Activated T-cell treated with anti-CD3 and anti-CD28 coated beads, Interleukin-2, amount 50 U/mL, for 72 hours (primary cell): ENCODE measurements at regions not wholly inside any gene's neighbourhood (a gene's known extent, or its start where the extent isn't known, plus 50 kb on each side); places are given as distances from the start of the nearest gene placed in this dataset.

ENCODE experiments used
- ATAC-seq, 2 donors: fragments of 150-1000 bp; cut with Tn5 transposase; replicated peaks in 1 of 2; 2 replicates each; pipeline ENCODE4 v1.10.0; 2021; ENCODE audit warnings: moderate library complexity in 2 of 2, mild to moderate bottlenecking in 1 of 2
- DNase-seq, 2 donors: peaks; one replicate each; pipeline ENCODE4 v3.0.0; 2021 to 2022; ENCODE audit warnings: mixed read lengths in 1 of 2
- H3K27ac Mint-ChIP-seq: one replicate; pipeline ENCODE4 v1.8.0; 2022; ENCODE audit warnings: mild to moderate bottlenecking, moderate library complexity, mixed read lengths
- H3K27me3 Mint-ChIP-seq: one replicate; pipeline ENCODE4 v1.8.0; 2022; ENCODE audit warnings: low read depth, mixed read lengths
- H3K36me3 Mint-ChIP-seq, 2 donors: one replicate each; pipeline ENCODE4 v1.8.0; 2022; ENCODE audit warnings: mixed read lengths in 2 of 2, mild to moderate bottlenecking in 1 of 2; ENCODE audit not compliant: insufficient read depth in 2 of 2
- H3K4me1 Mint-ChIP-seq: one replicate; pipeline ENCODE4 v1.8.0; 2022; ENCODE audit warnings: low read depth, mixed read lengths
- H3K4me3 Mint-ChIP-seq, 2 donors: one replicate each; pipeline ENCODE4 v1.8.0; 2022; ENCODE audit warnings: mild to moderate bottlenecking in 2 of 2, mixed read lengths in 2 of 2, moderate library complexity in 2 of 2
- H3K9me3 Mint-ChIP-seq, 2 donors: one replicate each; pipeline ENCODE4 v1.8.0; 2022; ENCODE audit warnings: mixed read lengths in 2 of 2

DNA sequence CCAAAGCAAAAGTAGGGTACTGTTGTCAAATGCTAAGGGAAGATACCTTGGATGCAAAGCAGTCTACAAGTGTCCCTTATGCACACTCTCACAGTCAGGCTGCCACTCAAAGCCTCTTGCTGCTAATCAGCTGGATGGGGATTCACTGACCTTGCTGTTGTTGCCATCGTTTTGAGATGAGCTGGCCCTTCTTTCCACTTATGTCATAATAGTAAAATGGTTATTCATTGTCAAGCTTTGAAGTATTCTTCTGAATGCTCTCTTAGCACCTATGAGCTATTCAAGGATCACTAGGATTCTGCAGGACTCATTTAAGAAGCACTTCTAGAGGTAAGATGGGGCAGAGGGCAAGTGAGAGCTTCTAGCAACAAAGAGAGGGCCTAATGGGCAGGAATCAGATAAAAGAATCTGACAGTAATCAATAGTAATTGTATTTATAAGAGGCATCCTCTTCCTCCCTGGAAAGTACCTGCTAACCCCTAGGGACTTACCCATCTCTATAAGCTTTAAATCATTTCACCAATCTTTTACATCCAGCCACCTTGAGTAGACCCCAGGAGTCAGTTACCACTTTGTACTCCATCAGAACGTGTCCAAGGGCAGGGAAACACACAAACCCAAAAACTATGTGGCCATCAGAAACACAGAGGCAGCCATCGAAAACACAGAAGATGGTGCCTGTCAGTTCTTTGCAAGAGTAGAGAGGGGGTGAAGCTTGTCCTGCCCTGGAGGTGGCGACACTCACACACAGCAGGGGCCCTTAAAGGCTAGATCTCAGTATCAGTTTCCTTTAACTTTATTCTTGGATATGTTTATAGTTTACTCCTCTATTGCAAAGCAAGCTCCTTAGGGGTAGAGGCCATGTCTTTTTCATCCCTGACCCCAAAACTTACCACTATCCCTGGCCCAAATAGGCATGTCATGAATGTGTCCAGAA, 103.7 kb upstream of the NFIA start:
- Mint-ChIP-seq H3K27ac (peak overlapping the region; percentile 29), H3K36me3 (no peaks in the 10 kb centered on the region), H3K4me1 (peaks cover 2% of the 10 kb centered on the region), H3K9me3 (no peaks in the 10 kb centered on the region), H3K4me3 (peak overlapping the region in 1 of 2 donors; percentile 52), H3K27me3 (no peaks in the 10 kb centered on the region)
- DNase-seq (peak; percentile 32 to 40), ATAC-seq (peak; percentile 82 to 88)

DNA sequence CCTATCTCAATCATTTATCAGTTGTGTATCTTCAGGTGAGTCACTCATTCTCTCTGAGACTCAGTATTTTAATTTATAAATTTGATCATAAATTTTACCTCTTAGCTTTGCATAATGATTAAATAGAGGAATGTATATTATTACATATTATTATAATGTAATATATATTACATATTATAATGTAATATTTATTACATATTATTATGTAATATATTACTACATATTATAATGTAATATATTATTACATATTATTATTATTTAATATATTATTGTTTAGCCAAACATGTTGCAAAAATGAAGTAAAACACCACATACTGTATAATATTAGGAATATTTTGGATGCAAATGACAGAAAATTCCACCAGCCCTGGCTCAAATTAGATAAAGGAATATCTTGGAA, 104.7 kb upstream of the NFIA start:
- Mint-ChIP-seq H3K36me3 (no peaks in the 10 kb centered on the region), H3K9me3 (no peaks in the 10 kb centered on the region), H3K27me3 (no peaks in the 10 kb centered on the region), H3K4me3 (no peak overlapping the region), H3K4me1 (no peaks in the 10 kb centered on the region), H3K27ac (no peak overlapping the region)
- DNase-seq (no peak), ATAC-seq (no peak)

GRCh38 chr1:60974524-60975372, 107.6 kb upstream of the NFIA start:
- DNase-seq (no peak), ATAC-seq (no peak)
- no peaks in the 10 kb centered on the region for H3K4me1 Mint-ChIP-seq
- no peak overlapping the region for H3K27ac Mint-ChIP-seq
- no peak overlapping the region for H3K4me3 Mint-ChIP-seq
- no peaks in the 10 kb centered on the region for H3K27me3 Mint-ChIP-seq
- H3K9me3 Mint-ChIP-seq = no peaks in the 10 kb centered on the region
- H3K36me3 Mint-ChIP-seq = no peaks in the 10 kb centered on the region

- DNase-seq (no peak), ATAC-seq (no peak)
- Mint-ChIP-seq H3K36me3 (no peaks in the 10 kb centered on the region), H3K9me3 (no peaks in the 10 kb centered on the region), H3K4me3 (no peak overlapping the region), H3K27me3 (peaks cover 2% of the 10 kb centered on the region), H3K27ac (no peak overlapping the region), H3K4me1 (no peaks in the 10 kb centered on the region)
Measured at GRCh38 chr1:60973668-60974067, 108.7 kb upstream of the NFIA start.

- Mint-ChIP-seq H3K27me3 (peaks cover 9% of the 10 kb centered on the region), H3K4me3 (no peak overlapping the region), H3K9me3 (no peaks in the 10 kb centered on the region), H3K4me1 (no peaks in the 10 kb centered on the region), H3K27ac (no peak overlapping the region), H3K36me3 (no peaks in the 10 kb centered on the region)
- DNase-seq = no peak
- no peak for ATAC-seq
Measured at GRCh38 chr1:60972841-60973364, 109.5 kb upstream of the NFIA start.

DNA sequence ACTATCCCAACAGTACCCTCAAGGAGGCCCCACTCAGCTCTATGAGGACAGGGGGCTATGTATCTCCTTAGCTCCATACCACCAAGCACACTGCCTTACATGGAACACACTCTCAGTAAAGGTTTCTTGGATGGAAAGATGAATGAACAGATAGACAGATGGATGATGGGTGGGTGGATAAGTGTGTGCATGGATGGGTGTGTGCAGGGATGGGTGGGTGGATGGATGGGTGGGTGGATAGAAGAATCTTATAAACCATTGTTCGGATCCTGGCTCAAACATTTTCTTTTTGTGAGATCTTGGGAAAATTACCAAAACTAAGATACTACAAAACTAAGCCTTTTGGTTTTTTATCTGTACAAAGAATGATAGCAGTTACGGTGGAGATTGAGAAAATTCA, 111.0 kb upstream of the NFIA start:
- H3K9me3 Mint-ChIP-seq = peaks cover 3 to 5% of the 10 kb centered on the region in 2 donors
- no peak overlapping the region for H3K4me3 Mint-ChIP-seq
- DNase-seq = no peak
- peaks cover 6 to 7% of the 10 kb centered on the region in 2 donors for H3K36me3 Mint-ChIP-seq
- H3K27me3 Mint-ChIP-seq = peaks cover 15% of the 10 kb centered on the region
- ATAC-seq = no peak
- no peak overlapping the region for H3K27ac Mint-ChIP-seq
- no peaks in the 10 kb centered on the region for H3K4me1 Mint-ChIP-seq

GRCh38 chr1:60969971-60970509, 112.3 kb upstream of the NFIA start:
- Mint-ChIP-seq H3K4me3 (no peak overlapping the region), H3K27ac (no peak overlapping the region), H3K4me1 (no peaks in the 10 kb centered on the region), H3K36me3 (peaks cover 6 to 7% of the 10 kb centered on the region in 2 donors), H3K9me3 (peaks cover 3 to 7% of the 10 kb centered on the region in 2 donors), H3K27me3 (peaks cover 15% of the 10 kb centered on the region)
- no peak for DNase-seq
- ATAC-seq = no peak

DNA sequence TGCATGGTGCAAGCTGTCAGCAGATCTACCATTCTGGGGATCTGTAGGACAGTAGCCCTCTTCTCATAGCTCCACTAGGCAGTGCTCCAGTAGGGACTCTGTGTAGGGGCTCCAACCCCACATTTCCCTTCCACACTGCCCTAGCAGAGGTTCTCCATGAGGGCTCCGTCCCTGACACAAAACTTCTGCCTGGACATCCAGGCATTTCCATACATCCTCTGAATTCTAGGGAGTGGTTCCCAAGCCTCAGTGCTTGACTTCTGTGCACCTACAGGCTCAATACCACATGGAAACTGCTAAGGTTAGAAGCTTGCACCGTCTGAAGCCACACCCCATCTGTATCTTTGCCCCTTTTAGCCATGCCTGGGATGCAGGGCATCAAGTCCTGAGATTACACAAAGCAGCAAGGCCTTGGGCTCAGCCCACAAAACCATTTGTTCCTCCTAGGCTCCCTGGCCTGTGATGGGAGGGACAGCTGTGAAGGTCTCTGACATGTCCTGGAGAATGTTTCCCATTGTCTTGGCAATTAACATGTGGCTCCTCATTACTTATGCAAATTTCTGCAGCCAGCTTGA, 117.0 kb upstream of the NFIA start:
- no peak for ATAC-seq
- peaks cover 32% of the 10 kb centered on the region for H3K27me3 Mint-ChIP-seq
- H3K4me3 Mint-ChIP-seq = no peak overlapping the region
- peaks cover 5% of the 10 kb centered on the region for H3K4me1 Mint-ChIP-seq
- H3K9me3 Mint-ChIP-seq = peaks cover 8 to 13% of the 10 kb centered on the region in 2 donors
- no peak overlapping the region for H3K27ac Mint-ChIP-seq
- H3K36me3 Mint-ChIP-seq = peaks cover 10 to 13% of the 10 kb centered on the region in 2 donors
- no peak for DNase-seq

GRCh38 chr1:60963167-60963940, 119.0 kb upstream of the NFIA start:
- Mint-ChIP-seq H3K36me3 (peaks cover 10 to 13% of the 10 kb centered on the region in 2 donors), H3K27ac (no peak overlapping the region), H3K9me3 (peaks cover 8 to 13% of the 10 kb centered on the region in 2 donors), H3K4me3 (no peak overlapping the region), H3K27me3 (peaks cover 28% of the 10 kb centered on the region), H3K4me1 (peaks cover 5% of the 10 kb centered on the region)
- DNase-seq (no peak), ATAC-seq (peak; percentile 11 to 44)

GRCh38 chr1:60960891-60961461, 121.4 kb upstream of the NFIA start:
- H3K36me3 Mint-ChIP-seq = peaks cover 3 to 7% of the 10 kb centered on the region in 2 donors
- H3K4me3 Mint-ChIP-seq = no peak overlapping the region

GRCh38 chr1:60959701-60960100, 122.7 kb upstream of the NFIA start:
- H3K9me3 Mint-ChIP-seq = peaks cover 5 to 6% of the 10 kb centered on the region in 2 donors
- no peak for ATAC-seq

More at GRCh38 chr1:60960891-60961461, 121.4 kb upstream of the NFIA start:
- ATAC-seq = peak in 1 of 2 donors; percentile 44
- H3K27me3 Mint-ChIP-seq = peaks cover 17% of the 10 kb centered on the region
- no peak overlapping the region for H3K27ac Mint-ChIP-seq
- no peak for DNase-seq
- H3K9me3 Mint-ChIP-seq = peaks cover 5 to 8% of the 10 kb centered on the region in 2 donors
- H3K4me1 Mint-ChIP-seq = peaks cover 5% of the 10 kb centered on the region

GRCh38 chr1:60958001-60958400, 124.4 kb upstream of the NFIA start:
- Mint-ChIP-seq H3K36me3 (no peaks in the 10 kb centered on the region), H3K27ac (no peak overlapping the region), H3K27me3 (peaks cover 17% of the 10 kb centered on the region), H3K4me1 (peaks cover under 1% of the 10 kb centered on the region), H3K9me3 (peaks cover 4 to 5% of the 10 kb centered on the region in 2 donors), H3K4me3 (no peak overlapping the region)
- ATAC-seq (no peak), DNase-seq (no peak)

More at GRCh38 chr1:60959701-60960100, 122.7 kb upstream of the NFIA start:
- Mint-ChIP-seq H3K27me3 (peaks cover 20% of the 10 kb centered on the region), H3K4me1 (peaks cover 5% of the 10 kb centered on the region), H3K27ac (no peak overlapping the region), H3K36me3 (peaks cover under 1 to 5% of the 10 kb centered on the region in 2 donors), H3K4me3 (no peak overlapping the region)
- no peak for DNase-seq
